ENCODE measurements at regions not wholly inside any gene's neighbourhood (a gene's known extent, or its start where the extent isn't known, plus 50 kb on each side); places are given as distances from the start of the nearest gene placed in this dataset.

DNA sequence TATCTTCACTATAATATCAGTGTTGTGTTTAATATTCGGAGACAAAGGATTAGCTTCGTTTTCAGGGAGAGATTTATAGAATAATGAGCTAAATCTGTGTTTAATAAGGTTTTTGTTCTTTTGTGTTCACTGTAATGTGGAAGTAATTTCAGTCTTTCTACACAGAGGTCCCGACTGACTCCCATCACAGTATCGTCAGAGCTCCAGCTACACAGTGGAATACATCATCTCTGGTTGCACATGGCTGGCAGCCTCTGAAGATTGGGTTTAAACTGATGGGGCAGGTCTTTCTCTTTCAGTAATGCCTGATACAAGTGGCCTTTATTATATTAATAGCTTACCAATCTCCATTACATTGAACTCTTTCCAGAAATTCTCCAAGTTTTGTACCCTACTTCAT, 736.7 kb upstream of the RIOK2 start:
- TF ChIP-seq GATA3 (IDR thresholded peaks at IDR 0.05; ENCODE audit: low read depth, low read length) (no peak), GATA2 (IDR thresholded peaks at IDR 0.05; ENCODE audit: low read depth, low read length) (no peak)

Measured in SH-SY5Y (cell line).